H1 (cell line): ENCODE measurements at regions not wholly inside any gene's neighbourhood (a gene's known extent, or its start where the extent isn't known, plus 50 kb on each side); places are given as distances from the start of the nearest gene placed in this dataset.

Experiments
- CTCF ChIA-PET: fragments of 300-600 bp; sonication (Branson Sonifier 250); formaldehyde crosslinking; loops from one replicate; lab custom pipeline; 2021; ENCODE audit not compliant: partially characterized antibody; lab: Charles Lee
- POLR2A ChIA-PET: fragments of 300-600 bp; sonication (Branson Sonifier 250); formaldehyde crosslinking; loops from one replicate; lab custom pipeline; 2021; ENCODE audit warnings: inconsistent platforms; ENCODE audit not compliant: partially characterized antibody; lab: Charles Lee
- DNase-seq, 2 experiments: peaks; one replicate each; pipeline versions ENCODE4 v3.0.0 to v3.0.0-alpha.2; 2010 to 2022; ENCODE audit warnings: low spot score in 2 of 2, low read depth in 1 of 2, mixed read lengths in 1 of 2
- FAIRE-seq: peaks from 2 replicates; lab custom pipeline; 2011; peaks lifted over from hg19 to GRCh38; lab: Jason Lieb, UNC
- H2AFZ ChIP-seq: 2 replicates; pipeline ENCODE4 v1.8.1; 2012; ENCODE audit warnings: low read length, inconsistent platforms
- H2AK5ac ChIP-seq: 2 replicates; pipeline ENCODE4 v1.6.1; 2013; ENCODE audit warnings: low read depth, low read length
- H2BK120ac ChIP-seq: replicated peaks from 2 replicates; pipeline ENCODE3; 2013; ENCODE audit warnings: low read depth, low read length, inconsistent platforms
- H2BK12ac ChIP-seq: 2 replicates; pipeline ENCODE4 v1.6.1; 2013; ENCODE audit warnings: low read depth, low read length
- H2BK15ac ChIP-seq: 2 replicates; pipeline ENCODE4 v1.6.1; 2013; ENCODE audit warnings: low read length
- H2BK20ac ChIP-seq: 2 replicates; pipeline ENCODE4 v1.6.1; 2013; ENCODE audit warnings: low read length
- H2BK5ac ChIP-seq: 2 replicates; pipeline ENCODE4 v1.6.1; 2013; ENCODE audit warnings: low read depth, low read length
- H3K14ac ChIP-seq: 2 replicates; pipeline ENCODE4 v1.6.1; 2013; ENCODE audit warnings: inconsistent platforms; ENCODE audit not compliant: insufficient read length
- H3K18ac ChIP-seq: 2 replicates; pipeline ENCODE4 v1.6.1; 2013; ENCODE audit warnings: low read length; ENCODE audit errors: extremely low read depth
- H3K23ac ChIP-seq: 2 replicates; pipeline ENCODE4 v1.6.1; 2013; ENCODE audit warnings: inconsistent platforms; ENCODE audit not compliant: insufficient read length
- H3K23me2 ChIP-seq: 2 replicates; pipeline ENCODE4 v1.6.1; 2013; ENCODE audit warnings: low read depth, low read length
- H3K27ac ChIP-seq: 2 replicates; pipeline ENCODE4 v1.6.1; 2011; ENCODE audit warnings: low read depth, low read length, inconsistent platforms
- H3K27me3 ChIP-seq, 4 experiments: replicated peaks in 1 of 4; 1 replicate in 1 of 4; 2 replicates in 3 of 4; pipeline versions ENCODE4 v1.6.1 to v1.8.1; 2011 to 2013; ENCODE audit warnings: low read length in 3 of 4, mild to moderate bottlenecking in 3 of 4, inconsistent platforms in 2 of 4, mixed read lengths in 2 of 4, moderate library complexity in 1 of 4; ENCODE audit not compliant: control insufficient read depth in 3 of 4, insufficient read depth in 3 of 4; ENCODE audit errors: extremely low read depth in 1 of 4
- H3K36me3 ChIP-seq, 4 experiments: 2 replicates each; pipeline versions ENCODE4 v1.6.1 to v1.8.1; 2011 to 2013; ENCODE audit warnings: mild to moderate bottlenecking in 4 of 4, low read length in 3 of 4, moderate library complexity in 2 of 4, control low read depth in 1 of 4, inconsistent platforms in 1 of 4; ENCODE audit not compliant: insufficient read depth in 4 of 4, control insufficient read depth in 2 of 4
- H3K4ac ChIP-seq: replicated peaks from 2 replicates; pipeline ENCODE3; 2013; ENCODE audit warnings: low read length, low read depth, mixed read lengths, inconsistent platforms; ENCODE audit not compliant: insufficient read length
- H3K4me1 ChIP-seq, 4 experiments: replicated peaks in 1 of 4; 1 replicate in 1 of 4; 2 replicates in 3 of 4; pipeline versions ENCODE4 v1.6.1 to v1.8.1; 2011 to 2013; ENCODE audit warnings: low read length in 3 of 4, inconsistent platforms in 2 of 4, mixed read lengths in 1 of 4; ENCODE audit not compliant: insufficient read depth in 4 of 4, control insufficient read depth in 3 of 4
- H3K4me2 ChIP-seq, 2 experiments: 2 replicates each; pipeline versions ENCODE4 v1.6.1 to v1.8.1; 2011 to 2013; ENCODE audit warnings: low read depth in 2 of 2, low read length in 2 of 2, control low read depth in 1 of 2, inconsistent platforms in 1 of 2, mild to moderate bottlenecking in 1 of 2; ENCODE audit not compliant: insufficient read depth in 1 of 2
- H3K4me3 ChIP-seq, 4 experiments: fragments of 200-600, 300-600 bp in 1 of 4; sonication (generic), shearing (Covaris generic), sonication (Bioruptor Twin) in 1 of 4; 2 replicates each; pipeline versions ENCODE4 v1.5.1 to v1.8.1; 2011 to 2016; ENCODE audit warnings: low read length in 4 of 4, low read depth in 3 of 4, control low read depth in 2 of 4, inconsistent platforms in 2 of 4, mild to moderate bottlenecking in 2 of 4, mixed read lengths in 1 of 4, moderate library complexity in 1 of 4; ENCODE audit not compliant: insufficient read depth in 2 of 4; ENCODE audit errors: extremely low read depth in 1 of 4
- H3K56ac ChIP-seq: replicated peaks from 2 replicates; pipeline ENCODE3; 2013; ENCODE audit warnings: low read depth, mild to moderate bottlenecking, mixed read lengths, low read length, inconsistent platforms; ENCODE audit not compliant: insufficient read length
- H3K79me1 ChIP-seq: 2 replicates; pipeline ENCODE4 v1.6.1; 2013; ENCODE audit warnings: low read depth, low read length, control low read depth
- H3K79me2 ChIP-seq, 2 experiments: 2 replicates each; pipeline versions ENCODE4 v1.6.1 to v1.8.1; 2012 to 2013; ENCODE audit warnings: low read length in 2 of 2, mild to moderate bottlenecking in 2 of 2, inconsistent platforms in 1 of 2; ENCODE audit not compliant: insufficient read depth in 2 of 2, control insufficient read depth in 1 of 2
- H3K9ac ChIP-seq, 4 experiments: replicated peaks in 1 of 4; 1 replicate in 1 of 4; 2 replicates in 3 of 4; pipeline versions ENCODE4 v1.6.1 to v1.8.1; 2011 to 2013; ENCODE audit warnings: low read depth in 3 of 4, low read length in 3 of 4, control low read depth in 2 of 4, mild to moderate bottlenecking in 2 of 4, moderate library complexity in 2 of 4, inconsistent platforms in 1 of 4; ENCODE audit errors: extremely low read depth in 1 of 4
- H3K9me3 ChIP-seq, 2 experiments: 2 replicates each; pipeline versions ENCODE4 v1.6.1 to v1.8.1; 2012 to 2013; ENCODE audit warnings: mild to moderate bottlenecking in 2 of 2, moderate library complexity in 2 of 2, control low read depth in 1 of 2, inconsistent platforms in 1 of 2, low read depth in 1 of 2, low read length in 1 of 2, mixed read lengths in 1 of 2; ENCODE audit not compliant: insufficient read depth in 2 of 2
- H4K20me1 ChIP-seq, 2 experiments: replicated peaks in 1 of 2; 2 replicates each; pipeline versions ENCODE3 to v1.8.1; 2011 to 2013; ENCODE audit warnings: inconsistent platforms in 2 of 2, low read length in 2 of 2, mild to moderate bottlenecking in 1 of 2; ENCODE audit not compliant: insufficient read depth in 2 of 2, control insufficient read depth in 1 of 2
- H4K5ac ChIP-seq: 2 replicates; pipeline ENCODE4 v1.6.1; 2013; ENCODE audit warnings: low read length, low read depth, mixed read lengths, inconsistent platforms; ENCODE audit not compliant: insufficient read length
- H4K8ac ChIP-seq: 2 replicates; pipeline ENCODE4 v1.8.0; 2013; ENCODE audit warnings: mild to moderate bottlenecking, moderate library complexity, low read length, inconsistent platforms; ENCODE audit not compliant: insufficient read depth; ENCODE audit errors: extremely low read depth
- H4K91ac ChIP-seq: replicated peaks from 2 replicates; pipeline ENCODE3; 2013; ENCODE audit warnings: low read length, mixed read lengths, inconsistent platforms; ENCODE audit not compliant: insufficient read length
- BCL11A ChIP-seq, 2 experiments: IDR thresholded peaks; one replicate each; pipeline ENCODE4 v1.6.1; 2011; ENCODE audit warnings: low read depth in 2 of 2, low read length in 2 of 2, mild to moderate bottlenecking in 2 of 2
- EGR1 ChIP-seq: IDR thresholded peaks from 2 replicates; pipeline ENCODE4 v1.6.1; 2011; ENCODE audit warnings: low read depth, low read length, borderline replicate concordance
- JUN ChIP-seq: IDR thresholded peaks from 2 replicates; pipeline ENCODE4 v1.6.1; 2011; ENCODE audit warnings: low read depth, mild to moderate bottlenecking, improper control_type of control experiment, low read length
- KDM1A ChIP-seq: fragments of 200-600, 300-600 bp; sonication (generic); IDR thresholded peaks from 2 replicates; pipeline ENCODE4 v1.7.1; 2016; ENCODE audit warnings: mild to moderate bottlenecking, low read length, borderline replicate concordance
- RAD21 ChIP-seq, 2 experiments: IDR thresholded peaks in 1 of 2; conservative IDR thresholded peaks in 1 of 2; 2 replicates each; pipeline ENCODE4 v1.6.1; 2011; ENCODE audit warnings: low read depth in 2 of 2, low read length in 2 of 2, improper control_type of control experiment in 1 of 2, inconsistent platforms in 1 of 2, mild to moderate bottlenecking in 1 of 2, moderate library complexity in 1 of 2
- RNF2 ChIP-seq: fragments of 200-900, 300-1000 bp; sonication (generic); IDR thresholded peaks from 2 replicates; pipeline ENCODE4 v1.7.1; 2016; ENCODE audit warnings: borderline replicate concordance, low read depth, mild to moderate bottlenecking, antibody characterized with exemption, low read length; ENCODE audit not compliant: poor library complexity, severe bottlenecking; ENCODE audit errors: missing control alignments
- RXRA ChIP-seq: IDR thresholded peaks from 2 replicates; pipeline ENCODE4 v1.6.1; 2011; ENCODE audit warnings: low read depth, mild to moderate bottlenecking, low read length, moderate library complexity; ENCODE audit not compliant: insufficient read depth
- TEAD4 ChIP-seq: IDR thresholded peaks from 2 replicates; pipeline ENCODE4 v1.6.1; 2012; ENCODE audit warnings: low read depth, low read length, inconsistent platforms, mixed read lengths
- WGBS, 2 experiments: shearing (Covaris generic) in 1 of 2; methylation state at CpG; one replicate each; pipeline versions ENCODE4 v1.1.6 to v1.1.7; 2013 to 2015; ENCODE audit warnings: low lambda C conversion rate in 2 of 2, mixed read lengths in 2 of 2, inconsistent platforms in 1 of 2, low coverage in 1 of 2, missing lambda C conversion rate in 1 of 2; ENCODE audit not compliant: insufficient replicate concordance in 2 of 2, insufficient coverage in 1 of 2, insufficient read length in 1 of 2; ENCODE audit errors: extremely low coverage in 1 of 2, missing lambda C conversion rate in 1 of 2; 5-methylcytosine and 5-hydroxymethylcytosine counted together

GRCh38 chr5:56612759-56613158 lies 202.6 kb upstream of the MAP3K1 start:
- no peak overlapping the region for H3K18ac ChIP-seq
- no peak overlapping the region for H3K9ac ChIP-seq
- 88% methylated on average over 1 of the region's 1 CpG; no CpG with 5 or more reads in 1 of the 2 experiments for WGBS, 2 experiments
- H2BK120ac ChIP-seq: no peak overlapping the region
- no peak overlapping the region for H2AK5ac ChIP-seq
- no peak overlapping the region for H3K56ac ChIP-seq
- H3K4ac ChIP-seq: no peak overlapping the region
- H3K36me3 ChIP-seq: no peaks in the 10 kb centered on the region
- DNase-seq (no peak), FAIRE-seq (no peak)
- no peaks in the 10 kb centered on the region for H3K27me3 ChIP-seq
- no peak overlapping the region for H3K14ac ChIP-seq
- peaks cover 8 to 10% of the 10 kb centered on the region in 2 experiments for H3K9me3 ChIP-seq
- peaks cover 0 to 9% (median 3%) of the 10 kb centered on the region in 4 experiments; a peak in 6 of 7 replicates for H3K4me1 ChIP-seq
- no peak overlapping the region for H4K8ac ChIP-seq
- no peak overlapping the region for H4K5ac ChIP-seq
- H3K4me2 ChIP-seq: no peak overlapping the region
- no peak overlapping the region for H2BK20ac ChIP-seq
- H3K27ac ChIP-seq: no peak overlapping the region
- TF ChIP-seq RNF2 (no peak), TEAD4 (no peak), RXRA (no peak), KDM1A (no peak), BCL11A (IDR thresholded peaks at IDR 0.05; ENCODE audit: low read depth in 2 of 2, low read length in 2 of 2) (no peak), EGR1 (no peak), RAD21 (IDR thresholded peaks at IDR 0.05 in 1 of 2, conservative IDR thresholded peaks at IDR 0.05 in 1 of 2; ENCODE audit: low read depth in 2 of 2, low read length in 2 of 2) (no peak), JUN (no peak)
- H3K4me3 ChIP-seq: no peak overlapping the region
- ChIA-PET CTCF (no interaction called here), POLR2A (no interaction called here)
- H4K91ac ChIP-seq: no peak overlapping the region
- H2BK15ac ChIP-seq: no peak overlapping the region
- H2BK5ac ChIP-seq: no peak overlapping the region
- H3K79me1 ChIP-seq: no peaks in the 10 kb centered on the region
- H3K23ac ChIP-seq: no peak overlapping the region
- H4K20me1 ChIP-seq: no peaks in the 10 kb centered on the region
- peaks cover 2% of the 10 kb centered on the region; the same call in 1 of the 2 replicates for H3K23me2 ChIP-seq
- no peak overlapping the region for H2AFZ ChIP-seq
- no peaks in the 10 kb centered on the region for H3K79me2 ChIP-seq
- H2BK12ac ChIP-seq: no peak overlapping the region
